ENCODE measurements at regions not wholly inside any gene's neighbourhood (a gene's known extent, or its start where the extent isn't known, plus 50 kb on each side); places are given as distances from the start of the nearest gene placed in this dataset.

DNA sequence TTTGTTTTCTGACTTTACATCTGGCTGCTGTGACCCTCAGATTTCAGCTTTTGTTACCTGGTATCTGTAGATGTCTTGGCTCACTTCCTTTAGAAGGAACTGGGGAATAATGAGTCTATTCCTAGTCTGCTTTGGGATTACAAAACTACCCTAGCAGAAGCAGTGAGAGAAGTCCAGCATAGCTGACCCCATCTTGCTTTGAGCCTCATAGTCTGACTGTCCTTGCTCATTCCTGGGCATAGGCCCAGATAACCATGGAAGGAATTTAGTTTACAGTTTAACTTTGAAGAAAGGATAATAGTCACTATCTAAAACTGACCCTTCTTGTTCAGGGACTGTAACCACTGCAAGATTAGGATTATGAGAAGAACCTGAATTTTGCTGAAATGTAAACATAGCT is 163.0 kb upstream of the HNMT start:
- Mint-ChIP-seq H3K4me1 (no peaks in the 10 kb centered on the region), H3K27me3 (ENCODE audit: low read depth in 3 of 3) (no peaks in the 10 kb centered on the region), H3K36me3 (peaks cover 0 to 3% (median 0%) of the 10 kb centered on the region in 3 donors), H3K4me3 (no peak overlapping the region), H3K9me3 (peaks cover 11 to 36% (median 16%) of the 10 kb centered on the region in 6 donors), H3K27ac (no peak overlapping the region)
- no peak for DNase-seq

DNA sequence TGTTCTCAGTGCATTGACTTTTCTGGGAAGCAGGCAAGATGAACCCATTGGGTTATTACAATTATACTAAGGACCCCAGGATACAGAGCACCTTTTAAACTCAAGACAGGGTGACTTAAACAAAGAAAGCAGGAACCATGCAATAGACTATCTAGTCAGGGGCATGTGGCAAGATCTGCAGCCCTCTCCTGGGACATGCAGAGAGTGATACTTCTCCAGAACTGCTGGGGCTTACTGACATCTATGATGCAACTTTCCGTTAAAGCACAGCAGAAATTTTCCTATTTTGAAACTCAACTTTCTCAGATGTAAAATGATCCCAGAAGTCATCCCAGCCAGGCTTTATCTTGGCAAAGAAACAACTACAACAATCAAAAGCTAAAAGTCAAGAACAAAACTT is 162.2 kb upstream of the HNMT start:
- Mint-ChIP-seq H3K36me3 (peaks cover 0 to 3% (median 0%) of the 10 kb centered on the region in 3 donors), H3K9me3 (peaks cover 8 to 40% (median 16%) of the 10 kb centered on the region in 6 donors), H3K27me3 (ENCODE audit: low read depth in 3 of 3) (no peaks in the 10 kb centered on the region), H3K4me3 (no peak overlapping the region), H3K27ac (no peak overlapping the region), H3K4me1 (no peaks in the 10 kb centered on the region)
- DNase-seq = no peak

DNA sequence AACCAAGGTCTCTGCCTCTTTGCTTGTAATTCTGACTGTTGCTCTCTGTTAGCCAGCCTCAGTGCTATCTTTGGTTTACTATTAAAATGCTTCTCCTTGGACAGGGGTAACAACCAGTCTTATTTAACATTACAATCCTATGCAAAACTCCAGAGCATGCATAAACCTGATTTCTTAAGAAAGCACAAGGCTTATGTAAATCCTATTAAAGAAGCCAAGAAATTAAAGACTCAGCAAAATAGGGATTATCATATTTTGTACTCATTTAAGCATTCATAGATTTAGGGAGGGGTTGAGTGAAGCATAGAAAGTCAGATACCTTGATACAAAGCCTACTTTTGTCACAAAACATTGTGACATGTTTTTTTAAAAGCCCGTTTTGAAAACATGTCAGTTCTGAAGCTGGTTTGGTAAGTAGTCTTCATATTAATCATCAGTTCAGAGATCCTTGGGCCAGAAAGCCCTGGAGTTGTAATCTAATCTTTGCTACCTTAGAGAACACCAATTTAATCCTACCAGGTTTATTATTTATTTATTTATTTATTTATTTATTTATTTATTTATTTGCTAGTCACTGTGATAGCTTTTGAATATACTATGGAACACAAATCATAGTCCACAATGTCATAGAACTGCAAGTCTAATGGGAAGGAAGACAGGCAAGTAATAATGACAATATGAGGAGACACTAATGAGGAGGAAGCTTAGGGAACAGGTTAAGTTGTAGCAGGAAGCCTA is 158.0 kb upstream of the HNMT start:
- Mint-ChIP-seq H3K4me3 (no peak overlapping the region), H3K36me3 (peaks cover 0 to 3% (median 0%) of the 10 kb centered on the region in 3 donors), H3K27ac (no peak overlapping the region), H3K9me3 (peaks cover 0 to 29% (median 10%) of the 10 kb centered on the region in 6 donors), H3K4me1 (no peaks in the 10 kb centered on the region), H3K27me3 (ENCODE audit: low read depth in 3 of 3) (no peaks in the 10 kb centered on the region)
- no peak for DNase-seq

DNA sequence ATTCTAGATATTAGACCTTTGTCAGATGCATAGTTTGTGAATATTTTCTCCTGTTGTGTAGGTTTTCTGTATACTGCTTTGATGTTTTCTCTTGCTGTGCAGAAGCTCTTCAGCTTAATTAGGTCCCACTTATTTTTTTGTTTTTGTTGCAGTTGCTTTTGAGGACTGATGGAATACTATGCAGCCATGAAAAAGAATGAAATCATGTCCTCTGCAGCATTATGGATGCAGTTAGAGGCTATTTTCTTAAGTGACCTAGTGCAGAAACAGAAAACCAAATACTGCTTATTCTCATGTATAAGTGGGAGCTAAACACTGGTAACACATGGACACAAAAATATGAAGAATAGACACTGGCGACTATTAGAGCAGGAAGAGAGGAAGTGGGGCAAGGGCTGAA is 155.0 kb upstream of the HNMT start:
- Mint-ChIP-seq H3K27ac (no peak overlapping the region), H3K36me3 (no peaks in the 10 kb centered on the region), H3K4me3 (no peak overlapping the region), H3K4me1 (no peaks in the 10 kb centered on the region), H3K9me3 (peaks cover 0 to 12% (median 4%) of the 10 kb centered on the region in 6 donors), H3K27me3 (ENCODE audit: low read depth in 3 of 3) (no peaks in the 10 kb centered on the region)
- DNase-seq = no peak

DNA sequence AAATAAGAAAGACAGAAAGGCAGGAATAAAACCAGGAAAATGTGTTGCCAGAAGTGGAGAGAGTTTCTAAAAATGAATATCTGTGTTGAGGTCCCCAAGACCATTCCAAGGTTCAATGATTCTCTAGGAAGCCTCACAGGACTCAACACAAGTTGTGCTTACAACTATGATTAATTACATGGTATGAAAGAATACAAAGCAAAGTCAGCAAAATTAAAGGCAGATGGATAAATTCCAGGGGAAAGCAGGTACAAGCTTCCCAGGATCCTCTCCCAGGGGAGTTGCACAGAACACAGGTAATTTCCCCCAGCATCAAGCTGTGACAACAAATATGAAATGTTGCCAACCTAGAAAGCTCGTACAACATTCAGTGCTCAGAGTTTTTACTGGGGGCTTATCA is 154.4 kb upstream of the HNMT start:
- no peak for DNase-seq
- peaks cover 0 to 12% (median 4%) of the 10 kb centered on the region in 6 donors for H3K9me3 Mint-ChIP-seq
- H3K4me3 Mint-ChIP-seq = no peak overlapping the region
- H3K36me3 Mint-ChIP-seq = no peaks in the 10 kb centered on the region
- H3K27ac Mint-ChIP-seq = no peak overlapping the region
- H3K4me1 Mint-ChIP-seq = no peaks in the 10 kb centered on the region
- no peaks in the 10 kb centered on the region for H3K27me3 Mint-ChIP-seq (ENCODE audit: low read depth in 3 of 3)

DNA sequence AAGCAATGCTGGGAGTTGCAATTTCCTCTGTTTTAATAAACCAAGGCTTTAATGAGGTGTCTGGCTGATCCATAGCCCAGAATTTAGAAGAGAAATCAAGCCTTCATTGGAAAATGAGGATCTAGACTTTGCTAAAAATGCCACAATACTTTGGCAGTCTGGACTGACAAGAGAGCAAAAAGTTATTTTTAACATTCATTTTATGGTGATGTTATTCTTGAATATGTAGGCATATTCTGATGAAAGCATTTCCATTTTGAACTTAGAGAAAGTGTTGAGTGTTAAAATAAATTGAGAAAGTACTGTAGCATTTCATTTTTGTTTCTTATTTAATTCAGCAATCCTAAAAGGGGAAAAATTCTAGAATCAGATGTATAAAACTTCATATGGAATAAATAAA is 151.8 kb upstream of the HNMT start:
- H3K27ac Mint-ChIP-seq = no peak overlapping the region
- no peaks in the 10 kb centered on the region for H3K4me1 Mint-ChIP-seq
- no peaks in the 10 kb centered on the region for H3K27me3 Mint-ChIP-seq (ENCODE audit: low read depth in 3 of 3)
- peaks cover 0 to 12% (median 0%) of the 10 kb centered on the region in 6 donors for H3K9me3 Mint-ChIP-seq
- DNase-seq = no peak
- H3K4me3 Mint-ChIP-seq = no peak overlapping the region
- H3K36me3 Mint-ChIP-seq = no peaks in the 10 kb centered on the region

DNA sequence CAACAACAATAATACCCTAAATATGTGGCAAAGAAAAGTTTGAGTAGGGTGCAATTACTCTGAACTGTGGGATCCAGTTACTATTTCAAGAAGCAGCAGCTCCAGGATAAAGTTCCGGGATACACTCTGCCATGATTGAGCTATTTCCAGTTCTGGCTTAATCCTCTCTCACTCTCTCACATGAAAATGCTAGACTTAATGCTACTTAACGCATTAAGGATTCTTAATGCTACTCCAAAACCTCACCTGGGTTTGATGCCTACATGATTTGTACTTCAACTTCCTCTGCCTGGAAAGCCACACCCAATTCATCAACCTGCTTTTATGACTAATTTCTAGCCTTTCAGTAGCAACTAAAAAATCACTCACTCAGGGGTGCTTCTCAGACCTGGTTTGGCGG is 151.1 kb upstream of the HNMT start:
- Mint-ChIP-seq H3K27ac (no peak overlapping the region), H3K4me3 (no peak overlapping the region), H3K36me3 (no peaks in the 10 kb centered on the region), H3K9me3 (peaks cover 0 to 8% (median 0%) of the 10 kb centered on the region in 6 donors), H3K27me3 (ENCODE audit: low read depth in 3 of 3) (no peaks in the 10 kb centered on the region), H3K4me1 (no peaks in the 10 kb centered on the region)
- DNase-seq = no peak

DNA sequence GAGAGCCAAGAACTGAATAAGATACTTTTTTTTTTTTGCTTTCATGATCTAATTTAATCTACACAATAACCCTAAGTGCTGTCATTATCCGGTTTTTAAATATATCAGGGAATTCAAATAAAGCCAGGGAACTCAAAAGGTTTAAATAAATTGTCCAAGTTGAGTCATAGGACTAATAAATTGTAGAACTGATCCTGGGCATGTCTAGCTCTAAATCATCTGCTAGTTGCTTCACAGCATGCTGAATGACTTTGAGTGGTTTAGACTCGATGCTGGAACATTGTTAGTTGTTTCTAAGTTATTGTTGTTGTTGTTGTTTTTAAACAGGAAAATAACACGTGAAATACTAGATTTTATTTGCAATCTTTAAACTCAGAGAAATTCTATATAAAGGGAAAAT is 147.2 kb upstream of the HNMT start:
- Mint-ChIP-seq H3K9me3 (peaks cover 0 to 2% (median under 1%) of the 10 kb centered on the region in 6 donors), H3K27ac (no peak overlapping the region), H3K27me3 (ENCODE audit: low read depth in 3 of 3) (peaks cover 0 to 2% (median 0%) of the 10 kb centered on the region in 3 donors), H3K36me3 (no peaks in the 10 kb centered on the region), H3K4me3 (no peak overlapping the region), H3K4me1 (no peaks in the 10 kb centered on the region)
- DNase-seq = no peak

DNA sequence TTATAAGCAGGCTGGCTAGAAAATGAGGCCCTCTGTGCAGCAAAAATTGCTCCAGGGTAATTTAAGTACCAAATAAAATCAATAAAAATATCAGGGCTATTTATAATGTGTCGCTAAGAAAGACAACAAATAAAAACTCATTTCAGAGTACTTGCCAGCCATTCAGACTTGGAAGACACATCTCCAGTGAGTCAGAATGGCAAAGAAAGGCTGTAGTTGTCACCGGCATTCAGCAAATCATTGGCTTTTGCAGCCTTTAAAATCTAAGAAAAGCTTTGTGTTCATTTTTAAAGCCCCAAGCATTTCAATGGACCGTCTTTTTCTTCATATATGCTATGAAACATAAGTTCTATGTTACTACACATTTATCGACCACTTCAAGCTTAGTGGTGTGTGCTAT is 141.1 kb upstream of the HNMT start:
- no peak for DNase-seq
- H3K4me3 Mint-ChIP-seq = no peak overlapping the region
- H3K27ac Mint-ChIP-seq = no peak overlapping the region
- peaks cover 0 to 11% (median 3%) of the 10 kb centered on the region in 6 donors for H3K9me3 Mint-ChIP-seq
- no peaks in the 10 kb centered on the region for H3K36me3 Mint-ChIP-seq
- H3K27me3 Mint-ChIP-seq (ENCODE audit: low read depth in 3 of 3) = peaks cover 2 to 4% (median 2%) of the 10 kb centered on the region in 3 donors
- H3K4me1 Mint-ChIP-seq = no peaks in the 10 kb centered on the region

DNA sequence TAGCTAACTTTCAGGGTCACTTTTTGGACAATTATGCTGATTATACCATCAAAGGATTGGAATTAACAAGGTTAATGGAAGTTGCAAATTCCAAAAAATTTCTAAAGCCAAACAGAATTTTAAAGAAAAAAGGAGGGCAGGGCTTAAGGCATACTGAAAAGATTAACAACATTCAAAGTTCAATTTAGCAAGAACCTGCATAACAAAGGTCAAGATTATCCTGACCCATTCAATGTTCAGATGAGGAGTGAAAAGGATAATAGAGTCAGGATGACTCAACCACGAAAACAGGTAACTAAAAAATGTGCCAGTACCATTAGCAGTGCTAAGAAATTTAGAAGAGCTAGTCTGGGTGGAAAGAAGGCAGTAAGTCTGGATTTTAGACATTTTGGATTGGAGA is 139.8 kb upstream of the HNMT start:
- no peak overlapping the region for H3K4me3 Mint-ChIP-seq
- DNase-seq = no peak
- no peak overlapping the region for H3K27ac Mint-ChIP-seq
- H3K9me3 Mint-ChIP-seq = peaks cover 0 to 11% (median 3%) of the 10 kb centered on the region in 6 donors
- H3K36me3 Mint-ChIP-seq = no peaks in the 10 kb centered on the region
- peaks cover 2 to 4% (median 2%) of the 10 kb centered on the region in 3 donors for H3K27me3 Mint-ChIP-seq (ENCODE audit: low read depth in 3 of 3)
- H3K4me1 Mint-ChIP-seq = no peaks in the 10 kb centered on the region

DNA sequence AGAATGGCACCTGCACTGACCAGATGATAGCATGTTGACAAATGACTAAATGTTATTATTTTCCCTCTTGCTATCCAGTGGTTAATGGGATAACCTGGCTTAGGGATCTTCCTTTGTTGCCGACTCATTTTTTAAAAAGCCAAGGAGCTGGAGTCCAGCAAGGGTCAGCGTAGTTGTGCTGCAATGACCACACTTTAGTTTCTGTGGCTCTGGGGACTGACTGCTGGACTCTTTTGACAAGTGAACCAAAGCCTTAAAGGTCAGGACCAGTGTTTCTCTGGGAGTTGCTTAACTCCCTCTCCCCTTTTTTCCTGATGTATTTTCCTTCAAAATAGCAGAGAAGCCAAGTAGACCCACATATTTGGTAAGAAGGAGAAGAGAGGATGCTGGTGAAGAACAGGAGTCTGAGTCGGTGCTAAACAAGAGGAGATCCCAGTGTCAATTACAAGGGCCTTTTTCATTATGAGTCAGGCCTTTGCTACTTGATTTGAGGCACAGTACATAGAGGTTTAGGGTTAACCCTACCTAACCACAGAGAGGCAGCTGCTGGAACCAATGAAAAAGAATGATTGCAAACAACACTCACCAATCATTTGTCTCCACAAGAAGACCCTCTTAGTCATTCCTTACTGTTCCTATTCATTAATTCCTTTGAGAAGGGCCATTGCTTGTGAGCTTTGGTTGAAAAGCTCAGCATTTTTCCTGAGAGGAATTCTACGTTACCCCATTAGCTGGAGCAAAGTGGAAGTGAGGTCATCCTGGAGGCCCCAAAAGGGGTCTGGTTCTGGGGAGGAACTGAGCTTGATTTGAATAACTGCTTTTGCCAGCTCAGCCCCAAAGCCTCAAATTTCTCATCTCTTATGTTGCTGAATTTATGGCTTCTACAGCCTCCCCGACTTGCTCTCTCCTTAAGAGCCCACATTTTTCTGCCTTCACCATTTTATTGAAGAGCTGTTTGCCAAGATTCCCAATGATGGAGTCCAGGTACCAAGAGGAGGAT is 137.6 kb upstream of the HNMT start:
- DNase-seq = no peak
- no peaks in the 10 kb centered on the region for H3K36me3 Mint-ChIP-seq
- H3K27ac Mint-ChIP-seq = no peak overlapping the region
- peaks cover 2% of the 10 kb centered on the region in 3 donors for H3K27me3 Mint-ChIP-seq (ENCODE audit: low read depth in 3 of 3)
- no peak overlapping the region for H3K4me3 Mint-ChIP-seq
- no peaks in the 10 kb centered on the region for H3K4me1 Mint-ChIP-seq
- peaks cover 0 to 11% (median 3%) of the 10 kb centered on the region in 6 donors for H3K9me3 Mint-ChIP-seq

DNA sequence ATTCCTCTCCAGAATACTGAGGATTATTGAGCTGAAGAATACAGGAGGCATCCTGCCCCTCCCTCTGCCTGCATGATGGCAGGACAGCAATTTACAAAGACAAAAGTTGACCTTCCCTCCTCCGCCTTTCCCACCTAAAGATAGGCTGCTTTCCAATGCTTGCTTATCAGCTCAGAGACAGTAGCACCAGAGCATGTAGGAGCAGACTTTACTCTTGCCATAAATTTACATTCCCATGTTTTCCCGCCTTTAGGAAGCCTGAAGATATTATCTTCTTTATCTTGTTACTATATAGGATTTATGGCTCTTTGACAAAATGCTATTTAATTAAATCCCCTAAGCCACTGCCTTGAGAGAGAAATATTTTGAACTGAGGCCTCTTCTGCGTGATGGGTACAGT is 135.6 kb upstream of the HNMT start:
- Mint-ChIP-seq H3K4me1 (no peaks in the 10 kb centered on the region), H3K27me3 (ENCODE audit: low read depth in 3 of 3) (peaks cover 2 to 7% (median 4%) of the 10 kb centered on the region in 3 donors), H3K4me3 (no peak overlapping the region), H3K9me3 (peaks cover 0 to 4% (median 0%) of the 10 kb centered on the region in 6 donors), H3K27ac (no peak overlapping the region), H3K36me3 (no peaks in the 10 kb centered on the region)
- DNase-seq = no peak

DNA sequence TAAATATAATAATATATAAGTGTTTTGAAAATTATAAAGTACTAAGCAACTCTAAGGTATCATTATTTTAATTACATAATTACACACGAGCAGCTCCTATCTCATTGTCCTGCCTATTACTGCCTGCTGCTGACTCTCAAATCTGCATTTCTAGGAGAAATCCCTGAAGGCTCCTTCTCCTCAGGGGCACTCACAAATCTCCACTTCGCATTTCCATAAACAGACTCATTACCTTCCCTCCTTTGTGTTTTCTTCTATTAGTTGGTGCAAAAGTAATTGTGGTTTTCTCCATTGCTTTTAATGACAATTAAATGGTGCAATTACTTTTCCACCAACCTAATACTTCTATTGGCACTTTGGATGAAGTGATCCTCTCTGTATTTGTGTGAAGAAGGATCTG is 135.0 kb upstream of the HNMT start:
- Mint-ChIP-seq H3K27me3 (ENCODE audit: low read depth in 3 of 3) (peaks cover 2 to 7% (median 4%) of the 10 kb centered on the region in 3 donors), H3K36me3 (no peaks in the 10 kb centered on the region), H3K27ac (no peak overlapping the region), H3K4me1 (no peaks in the 10 kb centered on the region), H3K4me3 (no peak overlapping the region), H3K9me3 (no peaks in the 10 kb centered on the region)
- DNase-seq = no peak

DNA sequence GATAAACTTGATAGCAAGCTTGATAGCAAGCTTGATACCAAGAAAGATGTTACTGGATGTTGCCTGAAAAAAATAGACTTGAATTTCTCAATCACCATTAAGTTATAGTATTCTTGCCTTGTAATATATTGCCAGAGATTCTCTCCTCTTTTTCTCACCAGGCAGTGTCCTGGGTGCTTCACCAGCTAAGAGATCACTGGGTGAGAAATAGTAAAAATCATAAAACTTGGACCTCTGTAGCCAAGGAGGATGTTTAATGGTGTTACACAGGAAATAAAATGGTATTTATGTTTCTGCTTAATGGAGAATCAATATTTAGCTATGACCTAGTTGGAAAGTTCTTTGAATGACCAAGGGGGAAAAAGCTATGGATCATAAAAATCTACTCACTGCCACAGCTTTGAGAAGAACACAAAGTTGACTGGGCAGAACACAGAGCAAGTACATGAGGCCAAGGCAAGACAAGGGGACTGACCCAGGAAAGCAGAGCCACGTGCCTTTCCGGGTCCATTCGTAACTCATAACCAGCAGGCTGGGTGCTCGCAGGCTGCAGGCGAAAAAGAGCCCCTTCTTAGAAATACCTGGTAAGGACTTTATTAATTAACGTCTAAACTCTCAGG is 129.4 kb upstream of the HNMT start:
- Mint-ChIP-seq H3K4me3 (no peak overlapping the region), H3K4me1 (no peaks in the 10 kb centered on the region), H3K9me3 (no peaks in the 10 kb centered on the region), H3K27ac (no peak overlapping the region), H3K36me3 (no peaks in the 10 kb centered on the region), H3K27me3 (ENCODE audit: low read depth in 3 of 3) (peaks cover 1 to 5% (median 2%) of the 10 kb centered on the region in 3 donors)
- DNase-seq = no peak
